ENCODE measurements at regions not wholly inside any gene's neighbourhood (a gene's known extent, or its start where the extent isn't known, plus 50 kb on each side); places are given as distances from the start of the nearest gene placed in this dataset.

- no TSS peak for BruUV-seq (replicated peaks)
- intact Hi-C loops (cut with micrococcal nuclease; ENCODE audit: unreplicated experiment) (loop anchor here (10.0 kb wide), 1 partner anchor 238 kb away; no protein-coding TSS in a partner anchor), in situ Hi-C loops (cut with HindIII; ENCODE audit: extremely low pct_ligation_motif_present, low pct_unique_long_range_greater_than_20kb) (no loop called here)
- ATAC-seq (no peak), FAIRE-seq (no peak), DNase-seq (ENCODE audit: low spot score) (no peak)
- WGBS (ENCODE audit: low lambda C conversion rate): 5% methylated on average over 3 of the region's 3 CpGs
- H3K4me3 ChIP-seq (replicated peaks in 1 of 3; ENCODE audit: insufficient read depth in 1 of 3, low read depth in 2 of 3, low read length in 3 of 3): no peak overlapping the region
- no peaks in the 10 kb centered on the region for H3K9me3 ChIP-seq (ENCODE audit: low read length)
- H3K4me1 ChIP-seq (ENCODE audit: insufficient read depth, low read length): peaks cover 22% of the 10 kb centered on the region
- no peaks in the 10 kb centered on the region for H3K79me2 ChIP-seq (ENCODE audit: insufficient read depth, low read length)
- H3K27me3 ChIP-seq (ENCODE audit: control insufficient read depth in 1 of 2, insufficient read depth in 2 of 2, low read length in 2 of 2): no peaks in the 10 kb centered on the region
- H3K4me2 ChIP-seq (ENCODE audit: low read depth, low read length): no peak overlapping the region
- no peak overlapping the region for H3K9ac ChIP-seq (ENCODE audit: insufficient read depth, low read depth, low read length)
- H2AFZ ChIP-seq (ENCODE audit: low read length): no peak overlapping the region
- TF ChIP-seq MAZ (IDR thresholded peaks at IDR 0.05; ENCODE audit: borderline replicate concordance, low read depth, low read length) (no peak), MAZ (CRISPR knock-in tag; IDR thresholded peaks at IDR 0.05; ENCODE audit: low read depth) (no peak), CENPX (CRISPR knock-in tag; IDR thresholded peaks at IDR 0.05) (no peak), ZNF569 (CRISPR knock-in tag; IDR thresholded peaks at IDR 0.05; ENCODE audit: borderline replicate concordance) (no peak), NCOA1 (CRISPR knock-in tag; IDR thresholded peaks at IDR 0.05) (no peak), ZBTB1 (CRISPR knock-in tag; IDR thresholded peaks at IDR 0.05; ENCODE audit: borderline replicate concordance) (no peak), MAFF (IDR thresholded peaks at IDR 0.05; ENCODE audit: low read depth, low read length) (no peak), KDM1A (CRISPR knock-in tag; IDR thresholded peaks at IDR 0.05) (no peak), MXD4 (CRISPR knock-in tag; IDR thresholded peaks at IDR 0.05) (no peak), ZSCAN9 (CRISPR knock-in tag; IDR thresholded peaks at IDR 0.05; ENCODE audit: borderline replicate concordance) (no peak), MBD4 (IDR thresholded peaks at IDR 0.05; ENCODE audit: borderline replicate concordance, low read length) (no peak), KLF13 (CRISPR knock-in tag; IDR thresholded peaks at IDR 0.05) (no peak)
- TF ChIP-seq, protein P1, sequence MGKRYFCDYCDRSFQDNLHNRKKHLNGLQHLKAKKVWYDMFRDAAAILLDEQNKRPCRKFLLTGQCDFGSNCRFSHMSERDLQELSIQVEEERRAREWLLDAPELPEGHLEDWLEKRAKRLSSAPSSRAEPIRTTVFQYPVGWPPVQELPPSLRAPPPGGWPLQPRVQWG (CRISPR knock-in tag; IDR thresholded peaks at IDR 0.05; ENCODE audit: borderline replicate concordance, low read depth): no peak
- TF ChIP-seq, protein P2, sequence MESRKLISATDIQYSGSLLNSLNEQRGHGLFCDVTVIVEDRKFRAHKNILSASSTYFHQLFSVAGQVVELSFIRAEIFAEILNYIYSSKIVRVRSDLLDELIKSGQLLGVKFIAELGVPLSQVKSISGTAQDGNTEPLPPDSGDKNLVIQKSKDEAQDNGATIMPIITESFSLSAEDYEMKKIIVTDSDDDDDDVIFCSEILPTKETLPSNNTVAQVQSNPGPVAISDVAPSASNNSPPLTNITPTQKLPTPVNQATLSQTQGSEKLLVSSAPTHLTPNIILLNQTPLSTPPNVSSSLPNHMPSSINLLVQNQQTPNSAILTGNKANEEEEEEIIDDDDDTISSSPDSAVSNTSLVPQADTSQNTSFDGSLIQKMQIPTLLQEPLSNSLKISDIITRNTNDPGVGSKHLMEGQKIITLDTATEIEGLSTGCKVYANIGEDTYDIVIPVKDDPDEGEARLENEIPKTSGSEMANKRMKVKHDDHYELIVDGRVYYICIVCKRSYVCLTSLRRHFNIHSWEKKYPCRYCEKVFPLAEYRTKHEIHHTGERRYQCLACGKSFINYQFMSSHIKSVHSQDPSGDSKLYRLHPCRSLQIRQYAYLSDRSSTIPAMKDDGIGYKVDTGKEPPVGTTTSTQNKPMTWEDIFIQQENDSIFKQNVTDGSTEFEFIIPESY (CRISPR knock-in tag; IDR thresholded peaks at IDR 0.05): no peak
- H3K36me3 ChIP-seq (replicated peaks in 1 of 2; ENCODE audit: control insufficient read depth in 1 of 2, insufficient read depth in 2 of 2, low read length in 2 of 2): no peaks in the 10 kb centered on the region
- H3K27ac ChIP-seq (ENCODE audit: extremely low read length, insufficient read depth, low read length): no peak overlapping the region
- ChIA-PET CTCF (ENCODE audit: low intra/inter-chr PET ratio, low total read pairs) (no interaction called here), POLR2A (no interaction called here)
- H4K20me1 ChIP-seq (ENCODE audit: insufficient read depth, low read length): no peaks in the 10 kb centered on the region
These were observed 193.1 kb upstream of the FREM1 start for GRCh38 chr9:15103290-15103689.

Measured in HepG2 (cell line).